GM18519 (cell line): ENCODE measurements at regions not wholly inside any gene's neighbourhood (a gene's known extent, or its start where the extent isn't known, plus 50 kb on each side); places are given as distances from the start of the nearest gene placed in this dataset.

ENCODE experiments used
- ATAC-seq: cut with Tn5 transposase; IDR thresholded peaks from one replicate; pipeline ENCODE4 v1.9.1; 2021; ENCODE audit warnings: mild to moderate bottlenecking, moderate library complexity; ENCODE audit not compliant: unreplicated experiment, low FRiP score

DNA sequence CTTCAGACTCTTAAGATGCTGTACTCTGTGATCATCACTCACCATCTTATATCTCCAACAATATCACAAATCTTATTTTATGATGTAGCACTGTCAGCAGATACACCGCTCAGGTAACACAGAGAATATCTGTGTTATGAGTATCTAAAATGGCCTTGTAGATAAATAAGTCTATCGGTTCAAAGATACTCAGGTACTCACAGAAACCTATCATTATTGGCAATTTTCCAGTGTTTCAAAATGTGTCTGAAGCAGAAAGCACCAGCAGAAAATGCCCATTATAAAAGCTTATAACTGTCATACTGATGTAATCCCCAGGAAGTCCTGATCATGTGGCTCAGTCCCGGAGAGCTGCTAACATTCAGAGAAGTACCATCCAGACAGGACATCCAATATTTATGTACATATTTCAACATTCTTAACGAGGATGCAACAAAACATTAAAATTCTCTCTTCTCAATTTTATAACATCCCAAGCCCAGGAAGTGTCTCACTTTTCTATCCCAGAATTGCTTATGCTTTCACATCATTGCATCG is 190.7 kb upstream of the LMNTD1 start:
- ATAC-seq, result no peak

DNA sequence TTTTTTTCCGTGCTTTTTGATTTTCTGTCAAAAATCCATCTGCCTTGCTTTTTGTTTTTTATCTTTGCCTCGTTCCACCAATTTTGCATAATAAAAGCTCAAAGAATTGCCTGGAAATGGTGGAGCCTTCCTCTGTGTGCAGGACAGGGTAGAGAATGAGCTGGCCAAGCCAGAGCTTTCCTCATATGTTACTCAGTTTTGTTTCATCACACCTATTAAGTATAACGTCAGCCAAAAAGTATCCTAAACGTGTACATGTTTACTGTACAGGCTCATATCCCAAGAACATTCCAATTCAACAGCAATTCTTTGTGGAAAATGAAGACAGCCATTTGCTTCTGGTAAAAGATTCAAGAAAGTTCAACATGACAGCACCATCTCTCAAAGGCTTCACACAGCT is 191.2 kb upstream of the LMNTD1 start:
- no peak for ATAC-seq

DNA sequence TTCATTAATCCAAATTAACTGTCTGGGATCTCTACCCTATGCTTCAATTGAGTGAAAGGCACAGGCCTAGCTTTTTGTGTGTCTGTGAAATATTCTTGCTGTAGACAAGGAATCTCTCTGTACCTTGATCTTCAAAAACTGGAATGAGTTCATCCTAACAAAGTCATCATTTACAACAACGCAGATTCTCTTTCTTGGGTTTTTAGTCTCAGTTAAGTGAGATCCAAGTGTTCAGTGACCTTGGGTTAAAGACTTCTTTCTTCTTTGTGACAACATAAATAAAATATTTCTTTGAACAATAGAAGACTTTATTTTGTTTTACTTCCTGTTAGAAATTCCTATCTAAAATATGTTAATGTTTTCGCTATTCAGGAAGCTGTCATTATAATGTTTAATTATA is 192.2 kb upstream of the LMNTD1 start:
- ATAC-seq, result no peak

DNA sequence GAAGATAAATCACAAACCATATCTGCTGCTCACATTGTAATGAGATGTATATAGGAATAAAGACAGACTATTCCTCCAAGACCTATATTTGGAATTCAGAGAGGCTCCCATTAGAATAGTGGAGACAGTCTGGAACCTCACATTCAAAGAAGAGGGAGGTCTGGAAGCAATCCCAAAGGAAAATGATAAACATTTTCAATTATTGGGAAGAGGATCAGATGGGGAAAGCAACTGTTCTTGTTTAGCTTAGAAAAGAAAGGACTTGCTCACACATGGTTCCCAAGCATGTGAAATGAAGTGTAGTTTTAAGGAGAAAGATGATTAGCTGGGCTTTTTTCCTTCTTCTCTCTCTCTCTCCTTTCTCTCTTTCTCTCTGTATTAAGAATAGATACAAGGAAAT is 193.0 kb upstream of the LMNTD1 start:
- ATAC-seq, result no peak

DNA sequence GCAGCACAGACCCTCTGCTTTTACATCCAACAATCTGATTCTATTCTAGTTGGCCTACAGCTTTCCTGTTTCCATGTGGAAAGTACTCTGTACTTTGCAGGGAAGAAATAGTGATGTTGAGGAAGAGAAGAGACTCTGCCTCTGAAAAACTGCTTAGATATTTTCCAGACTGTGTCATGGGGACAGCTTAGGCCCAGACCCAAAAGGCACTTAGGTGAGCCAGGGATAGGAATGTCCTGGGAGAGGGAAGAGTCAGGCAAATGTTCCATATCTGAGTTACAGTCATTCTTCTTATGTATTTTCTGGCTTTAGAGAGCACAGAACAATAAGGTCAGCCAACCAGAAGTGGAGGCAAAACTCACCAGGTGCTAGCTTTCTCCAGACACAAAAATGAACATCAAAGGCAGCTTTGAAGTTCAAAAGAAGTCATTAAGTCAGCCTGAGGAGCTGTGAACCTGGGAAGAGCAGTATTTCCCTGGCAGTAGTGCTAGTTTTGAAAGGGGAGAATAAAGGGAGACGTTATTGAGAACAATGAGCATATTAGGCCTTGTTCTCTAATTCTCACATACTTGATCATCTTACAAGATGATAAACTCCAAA is 199.7 kb upstream of the LMNTD1 start:
- ATAC-seq, result no peak

DNA sequence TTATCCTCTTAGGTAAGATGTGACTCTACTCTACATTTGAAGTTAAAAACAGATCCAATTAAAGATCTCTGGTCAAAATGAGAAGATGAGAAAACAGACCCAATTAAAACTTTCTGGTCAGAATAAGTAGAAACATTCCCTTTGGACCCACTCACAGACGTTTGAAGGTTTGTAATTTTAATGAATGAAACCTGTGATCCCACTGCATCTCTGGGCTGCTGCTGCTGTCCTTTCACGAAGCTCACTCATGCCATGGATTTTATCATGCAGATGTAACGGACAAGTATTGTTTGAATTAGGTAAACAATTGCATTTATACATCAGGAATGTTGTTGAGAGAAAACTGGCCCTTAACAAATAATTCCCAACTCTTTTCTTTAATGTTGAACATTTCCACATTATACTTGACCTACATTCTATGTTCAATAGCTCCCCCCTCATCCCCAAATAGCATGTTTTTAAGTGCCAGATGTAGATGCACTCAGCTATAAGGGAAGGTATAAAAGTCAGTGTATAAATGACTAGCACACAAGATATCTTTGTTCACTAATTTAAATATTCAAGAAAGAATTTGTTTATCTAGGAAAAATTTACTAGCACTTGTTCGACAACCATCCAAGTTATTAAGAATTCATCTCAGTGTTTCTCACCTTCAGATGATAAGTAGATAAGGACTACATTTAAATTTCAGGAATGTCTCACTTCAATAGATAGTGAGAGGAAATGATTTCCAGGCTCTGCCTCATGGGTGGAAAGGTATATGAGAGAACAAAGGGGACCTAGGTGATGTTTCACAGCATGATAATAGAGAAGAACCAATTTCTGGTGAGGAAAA is 202.3 kb upstream of the LMNTD1 start:
- ATAC-seq, result no peak

DNA sequence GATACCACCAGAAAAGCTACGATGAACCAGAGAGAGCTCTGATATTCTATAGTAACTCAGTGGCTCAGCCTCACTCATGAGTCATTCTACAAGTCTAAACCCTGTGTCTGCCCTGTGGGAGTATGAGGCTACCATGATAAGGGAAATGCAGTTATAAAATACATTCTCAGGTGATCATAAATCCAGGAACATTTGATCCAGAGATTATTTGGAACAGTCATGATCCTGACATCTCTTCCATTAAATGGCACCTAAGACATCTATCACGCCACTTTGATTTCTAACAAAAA is 202.6 kb upstream of the RASSF8 start:
- ATAC-seq, result no peak

DNA sequence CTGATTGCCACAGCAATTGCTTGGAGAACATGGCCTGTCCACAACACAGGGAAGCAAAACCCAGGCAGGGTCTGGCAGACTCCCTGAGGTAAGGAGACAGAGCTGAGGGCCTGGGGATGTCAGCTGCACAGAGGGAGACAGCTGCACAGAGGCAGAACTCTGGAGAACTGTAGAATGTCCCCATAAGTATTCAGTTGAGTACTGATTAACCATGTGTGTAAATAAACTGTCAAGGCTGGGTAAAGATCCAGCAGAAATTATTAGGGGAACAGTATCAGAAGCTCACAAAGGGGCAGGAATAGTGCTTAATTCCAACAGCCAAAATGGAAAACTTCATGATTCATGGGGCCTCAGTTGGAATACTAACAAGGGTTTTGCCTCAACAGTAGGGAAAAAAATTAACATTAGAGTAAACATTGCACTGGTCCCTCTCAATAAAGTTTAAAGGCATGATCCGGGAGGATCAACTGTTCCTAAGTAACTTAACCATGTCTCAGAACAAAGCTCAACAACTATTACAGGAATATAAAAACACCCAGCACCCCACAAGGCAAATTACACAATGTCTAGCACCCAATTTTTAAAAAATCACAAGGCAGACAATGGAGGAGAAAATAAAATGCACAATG is 201.3 kb upstream of the RASSF8 start:
- ATAC-seq, result no peak

DNA sequence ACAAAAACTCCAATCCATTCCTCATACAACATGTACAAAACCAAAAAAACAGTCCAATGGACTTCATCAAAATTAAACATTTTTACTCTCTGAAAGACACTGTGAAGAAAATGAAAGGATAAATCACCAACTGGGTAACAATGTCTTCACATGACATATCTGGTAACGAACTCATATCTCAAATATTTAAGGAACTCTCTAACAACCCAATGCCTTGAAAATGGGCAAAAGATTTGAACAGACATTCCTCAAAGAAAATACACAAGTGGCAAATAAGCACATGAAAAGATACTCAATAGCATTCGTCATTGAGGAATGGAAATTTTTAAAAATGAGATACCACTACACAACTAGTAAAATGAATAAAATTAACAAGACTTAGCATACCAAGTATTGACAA is 198.7 kb upstream of the RASSF8 start:
- ATAC-seq, result no peak

DNA sequence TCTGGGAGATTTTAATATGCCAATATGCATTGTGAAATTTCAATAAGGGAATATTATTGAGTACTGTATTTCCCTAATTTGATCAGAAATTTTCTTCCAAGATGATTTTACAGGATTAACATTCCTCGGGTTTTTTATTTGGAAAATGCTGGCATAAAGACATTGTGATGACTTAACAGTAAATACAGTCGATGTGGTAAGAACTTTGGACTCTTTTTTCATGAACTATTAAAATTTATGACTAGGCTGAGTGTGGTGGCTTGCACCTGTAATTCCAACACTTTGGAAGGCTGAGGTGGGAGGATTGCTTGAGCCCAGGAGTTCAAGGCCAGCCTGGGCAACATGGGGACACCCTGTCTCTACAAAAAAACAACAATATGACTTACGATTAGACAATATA is 197.1 kb upstream of the RASSF8 start:
- no peak for ATAC-seq

DNA sequence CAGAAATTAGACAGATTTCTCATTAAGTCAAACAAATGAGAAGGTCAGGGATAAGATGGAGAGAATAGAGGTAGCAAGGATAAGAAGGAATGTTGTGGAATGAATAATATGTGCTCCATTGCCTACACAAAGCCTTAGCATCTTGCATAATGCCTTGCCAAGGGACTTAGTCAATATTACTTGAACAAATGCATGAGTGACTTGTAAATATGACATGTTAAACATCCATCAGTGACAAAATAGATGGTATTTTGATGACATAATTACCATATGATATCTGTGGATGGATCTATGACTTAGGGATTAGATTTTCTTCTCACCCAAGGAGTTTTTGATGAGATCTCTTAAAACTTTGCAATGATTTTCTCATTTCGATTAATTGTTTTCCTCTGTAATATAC is 194.1 kb upstream of the RASSF8 start:
- ATAC-seq, result no peak

DNA sequence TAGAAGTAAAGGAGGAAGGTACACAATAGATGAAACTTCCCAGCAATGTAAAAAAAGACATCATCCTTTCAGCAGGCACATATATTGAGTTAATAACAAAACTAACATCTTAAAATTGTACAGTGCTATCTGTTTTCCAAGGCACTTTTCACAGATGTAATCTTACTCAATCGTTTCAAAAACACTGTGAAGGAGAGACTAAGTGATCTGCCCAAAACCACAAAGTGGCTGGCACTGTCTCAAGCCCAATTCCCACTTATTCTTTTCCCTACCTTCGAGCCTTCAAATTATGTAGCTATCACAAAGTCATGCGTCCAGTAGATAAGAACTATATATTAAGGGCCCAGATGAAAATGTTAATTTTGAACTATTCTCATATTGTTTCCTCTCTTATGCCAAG is 193.6 kb upstream of the RASSF8 start:
- ATAC-seq, result no peak

DNA sequence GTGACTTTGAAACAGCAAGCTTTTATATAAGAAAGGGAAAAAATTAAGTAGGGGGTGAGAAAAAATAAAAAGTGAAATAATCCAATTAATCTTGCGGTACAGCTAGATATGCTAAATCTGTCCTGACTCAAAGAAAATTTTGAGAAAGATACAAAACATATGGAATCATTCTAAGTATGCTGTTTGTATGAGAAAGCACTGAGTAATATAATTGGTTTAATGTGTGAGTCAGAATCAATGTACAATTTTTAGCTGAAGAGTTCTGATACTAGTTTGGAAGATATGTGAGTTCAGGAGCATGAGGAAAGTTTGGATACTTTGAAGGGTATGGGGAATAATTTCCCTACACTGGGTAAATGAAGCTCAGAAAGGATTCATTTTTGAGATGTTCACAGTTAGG is 190.9 kb upstream of the RASSF8 start:
- ATAC-seq, result no peak

DNA sequence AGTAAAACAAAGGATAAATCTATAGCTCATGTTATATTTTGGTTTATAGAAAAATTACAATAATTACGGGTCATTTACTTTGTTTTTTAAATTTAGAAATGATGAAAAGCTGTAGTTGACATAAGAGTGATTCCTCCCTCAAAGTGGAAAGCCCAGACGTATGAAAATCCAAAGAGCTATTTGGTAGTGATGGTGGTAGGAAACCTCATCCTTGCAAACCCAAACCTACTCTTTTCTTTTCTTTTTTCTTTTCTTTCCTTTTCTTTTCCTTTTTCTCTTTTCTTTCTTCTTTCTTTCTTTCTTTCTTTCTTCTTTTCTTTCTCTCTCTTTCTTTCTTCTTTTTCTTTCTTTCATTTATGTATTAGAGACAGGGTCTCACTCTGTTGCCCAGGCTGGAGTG is 190.3 kb upstream of the RASSF8 start:
- no peak for ATAC-seq

DNA sequence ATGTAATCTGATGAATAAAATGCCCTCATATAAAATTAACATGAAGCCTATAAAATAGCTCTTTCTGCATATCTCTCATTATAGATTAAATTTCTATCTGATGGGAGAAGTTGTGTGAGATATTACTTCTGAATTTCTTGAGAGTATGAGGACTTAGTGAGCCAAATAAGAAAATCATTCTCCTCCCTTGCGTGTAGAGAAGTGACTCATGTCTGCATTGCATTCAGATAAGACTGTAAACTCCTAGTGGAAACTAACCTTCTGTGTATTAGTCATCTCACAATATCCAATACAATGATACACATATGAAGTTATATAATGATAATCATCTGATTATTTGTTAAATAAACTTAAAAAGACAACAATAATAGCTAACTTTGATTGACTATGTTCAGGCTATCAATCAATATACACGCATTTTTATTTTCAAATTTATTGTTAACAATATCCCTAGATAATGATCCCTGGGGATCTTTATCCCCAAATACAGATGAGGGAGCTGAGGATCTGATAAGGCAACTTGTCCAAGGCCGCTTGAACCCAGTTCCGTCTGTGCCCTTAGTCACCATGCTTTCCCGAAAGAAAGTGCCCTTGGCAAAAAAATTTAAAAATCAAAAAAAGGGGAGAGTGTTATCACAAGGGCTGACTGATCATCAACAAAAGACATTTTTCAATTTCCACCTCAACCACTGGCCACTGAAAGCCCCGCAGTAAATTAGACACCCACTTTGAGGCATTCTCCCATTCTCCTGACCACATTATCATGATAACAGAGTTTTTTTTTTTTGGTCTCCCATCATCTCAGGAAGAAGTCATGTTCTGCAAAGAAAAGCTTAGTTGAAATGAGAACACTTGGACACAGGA is 189.2 kb upstream of the RASSF8 start:
- no peak for ATAC-seq

DNA sequence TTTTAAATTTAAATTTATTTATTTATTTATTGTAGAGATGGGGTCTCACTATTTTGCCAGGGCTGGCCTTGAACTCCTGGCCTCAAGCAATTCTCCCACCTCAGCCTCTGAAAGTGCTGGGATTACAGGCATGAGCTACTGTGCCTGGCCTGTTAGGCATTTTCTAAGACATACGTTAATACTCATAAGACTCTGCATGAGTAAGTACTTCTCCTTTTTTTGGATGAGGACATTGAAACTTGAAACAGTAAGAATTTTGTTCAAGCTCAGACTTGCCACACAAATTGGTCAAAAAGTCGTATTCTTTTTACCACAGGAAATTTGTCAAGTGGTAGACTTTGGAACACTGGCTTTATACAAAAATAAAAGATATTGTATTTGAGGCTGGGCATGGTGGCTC is 187.4 kb upstream of the RASSF8 start:
- ATAC-seq, result peak; percentile 65

DNA sequence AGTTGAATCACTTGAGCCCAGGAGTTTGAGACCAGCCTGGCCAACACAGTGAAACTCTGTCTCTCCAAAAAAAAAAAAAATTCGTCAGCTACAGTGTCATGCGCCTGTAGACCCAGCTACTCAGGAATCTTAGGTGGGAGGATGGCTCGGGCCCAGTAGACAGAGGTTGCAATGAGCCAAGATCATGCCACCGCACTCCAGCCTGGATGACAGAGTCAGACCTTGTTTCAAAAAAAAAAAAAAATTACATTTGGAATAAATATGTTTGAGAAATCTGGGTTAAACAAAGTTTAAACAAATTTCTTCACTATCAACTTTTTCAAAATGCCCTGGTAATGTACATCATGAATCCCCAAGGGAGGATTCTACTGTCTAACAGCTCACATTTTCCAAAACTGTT is 187.0 kb upstream of the RASSF8 start:
- no peak for ATAC-seq

DNA sequence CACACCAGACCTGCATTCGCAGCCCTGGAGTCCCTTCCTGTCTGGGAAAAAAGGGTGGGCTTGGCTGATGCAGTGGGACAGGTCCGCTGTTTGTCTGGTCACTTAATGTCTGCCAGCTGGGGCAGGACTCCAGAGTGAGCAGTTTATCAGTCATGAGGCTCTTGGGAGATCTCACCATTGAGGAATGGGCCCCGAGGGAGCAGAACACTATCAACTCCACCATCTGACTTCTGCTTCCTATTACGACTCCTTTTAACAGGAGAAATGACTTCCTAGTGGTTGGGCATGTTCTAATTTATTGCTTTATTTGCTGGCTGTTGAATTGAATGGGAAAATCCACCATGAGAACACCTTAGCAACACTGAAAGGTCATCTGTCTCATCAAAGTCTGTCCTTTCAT is 182.5 kb upstream of the RASSF8 start:
- ATAC-seq, result no peak

DNA sequence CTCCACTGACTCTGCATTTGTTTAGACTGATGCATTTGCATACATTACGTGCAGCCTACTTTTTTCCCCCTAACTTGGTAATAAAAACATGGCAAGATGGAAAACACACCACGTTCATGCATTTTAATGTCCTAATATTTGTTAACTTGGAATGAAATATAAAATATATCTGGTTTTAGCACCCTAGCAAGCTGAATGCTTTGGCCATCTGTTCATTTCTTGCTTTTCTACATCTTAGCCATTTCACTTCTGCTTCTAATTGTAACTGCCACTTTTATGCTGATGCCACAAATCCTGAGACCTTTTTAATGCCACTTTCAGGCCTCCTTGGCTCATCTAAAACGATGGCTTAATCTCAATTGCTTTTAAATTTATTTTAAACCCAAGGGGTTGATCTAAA is 177.7 kb upstream of the RASSF8 start:
- ATAC-seq, result no peak

DNA sequence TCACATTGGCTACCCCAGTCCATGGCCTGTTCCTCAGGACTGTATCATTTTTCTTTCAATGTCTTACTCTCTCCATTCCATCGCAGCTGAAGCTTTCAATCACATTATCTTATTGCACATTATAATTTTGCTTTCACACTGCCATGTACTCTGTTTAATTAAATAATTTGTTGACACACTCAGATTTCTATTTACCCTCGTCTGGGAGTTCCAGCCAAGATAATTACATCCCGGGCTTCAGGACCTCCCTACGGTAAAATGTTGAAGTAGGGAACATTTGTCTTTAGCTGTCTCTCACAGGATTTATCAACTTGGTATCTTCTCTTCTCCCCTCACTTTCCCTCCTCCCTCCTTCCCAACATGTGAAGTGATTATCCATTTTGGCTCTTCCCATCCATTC is 177.2 kb upstream of the RASSF8 start:
- ATAC-seq, result no peak

DNA sequence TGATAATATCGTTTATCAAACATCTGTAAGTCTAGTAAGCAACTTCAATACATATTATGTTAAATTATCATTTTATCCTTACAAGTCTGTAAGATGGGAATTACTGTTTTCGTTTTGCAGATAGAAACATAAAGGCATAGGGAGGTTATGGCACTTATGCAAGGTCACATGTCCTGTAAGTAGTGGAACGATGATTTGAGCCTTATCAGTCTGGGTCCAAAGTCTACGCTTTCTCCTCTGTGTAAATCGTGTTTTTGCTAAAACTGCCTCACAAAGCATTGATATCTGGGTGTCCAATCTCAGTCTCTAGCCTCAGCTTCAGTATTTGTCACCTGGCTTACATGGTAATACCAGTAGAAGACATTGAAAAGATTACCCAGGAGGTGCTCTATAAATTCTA is 174.9 kb upstream of the RASSF8 start:
- ATAC-seq, result no peak
